Transverse colon (tissue), 4 donors: ENCODE measurements at regions not wholly inside any gene's neighbourhood (a gene's known extent, or its start where the extent isn't known, plus 50 kb on each side); places are given as distances from the start of the nearest gene placed in this dataset.

ENCODE experiments used
- DNase-seq: peaks from one replicate; pipeline ENCODE4 v3.0.0-alpha.2; 2019
- H3K27ac ChIP-seq, 4 donors: fragments of 200-600 bp; sonication (generic); 2 replicates each; pipeline ENCODE4 v1.5.1; 2016 to 2018; ENCODE audit warnings: inconsistent platforms in 4 of 4
- H3K27me3 ChIP-seq: fragments of 200-600 bp; sonication (generic); 2 replicates; pipeline ENCODE4 v1.5.1; 2017; ENCODE audit warnings: inconsistent platforms
- H3K36me3 ChIP-seq, 4 donors: fragments of 200-600 bp; sonication (generic); 2 replicates each; pipeline ENCODE4 v1.5.1; 2017 to 2019; ENCODE audit warnings: inconsistent platforms in 4 of 4
- H3K4me1 ChIP-seq, 4 donors: fragments of 200-600 bp; sonication (generic); 2 replicates each; pipeline ENCODE4 v1.5.1; 2017 to 2020; ENCODE audit warnings: inconsistent platforms in 4 of 4
- H3K4me3 ChIP-seq, 4 donors: fragments of 200-600 bp; sonication (generic); 1 replicate in 1 of 4; 2 replicates in 3 of 4; pipeline versions ENCODE4 v1.5.1 to v1.6.1; 2017 to 2019; ENCODE audit warnings: inconsistent platforms in 4 of 4
- H3K9me3 ChIP-seq, 2 donors: fragments of 200-600 bp; sonication (generic); 2 replicates each; pipeline ENCODE4 v1.5.1; 2017 to 2019; ENCODE audit warnings: inconsistent platforms in 2 of 2
- EP300 ChIP-seq: sonication (generic); formaldehyde crosslinking; IDR thresholded peaks from one replicate; pipeline ENCODE4 v1.6.1; 2017; ENCODE audit warnings: antibody characterized with exemption, low read depth
- POLR2A ChIP-seq: fragments of 450-650 bp; IDR thresholded peaks from one replicate; pipeline ENCODE4 v1.6.1; 2016; ENCODE audit warnings: antibody characterized with exemption, mild to moderate bottlenecking, moderate library complexity
- POLR2AphosphoS5 ChIP-seq, 3 donors: sonication (generic); formaldehyde crosslinking; IDR thresholded peaks; one replicate each; pipeline ENCODE4 v1.6.1; 2016; ENCODE audit warnings: antibody characterized with exemption in 3 of 3
- WGBS, 2 donors: methylation state at CpG; one replicate each; pipeline ENCODE4 v1.1.5; 2018; ENCODE audit warnings: low coverage in 1 of 2; 5-methylcytosine and 5-hydroxymethylcytosine counted together
- in situ Hi-C, 4 donors: fragments of 200-750 bp; cut with MboI; loops; one replicate each; pipeline versions ENCODE4 v1.15.0 to v1.15.1; 2017; ENCODE audit warnings: low sequenced_read_pairs in 3 of 4, low pct_ligation_motif_present in 1 of 4, low pct_unique_long_range_greater_than_20kb in 1 of 4
- intact Hi-C: fragments of 100-400 bp; cut with DNase I; formaldehyde crosslinking; loops from one replicate; pipeline ENCODE4 v1.15.1; 2023; ENCODE audit warnings: low total_unique reads
- TF ChIP-seq, protein P1 (sequence below), 5 experiments: fragments of 200-600 bp in 3 of 5; fragments of 450-650 bp in 2 of 5; sonication (generic) in 3 of 5; IDR thresholded peaks; 1 replicate in 2 of 5; 2 replicates in 3 of 5; pipeline ENCODE4 v1.5.1; 2016 to 2017; ENCODE audit warnings: antibody characterized with exemption in 5 of 5, inconsistent platforms in 3 of 5, mild to moderate bottlenecking in 2 of 5, moderate library complexity in 1 of 5

DNA sequence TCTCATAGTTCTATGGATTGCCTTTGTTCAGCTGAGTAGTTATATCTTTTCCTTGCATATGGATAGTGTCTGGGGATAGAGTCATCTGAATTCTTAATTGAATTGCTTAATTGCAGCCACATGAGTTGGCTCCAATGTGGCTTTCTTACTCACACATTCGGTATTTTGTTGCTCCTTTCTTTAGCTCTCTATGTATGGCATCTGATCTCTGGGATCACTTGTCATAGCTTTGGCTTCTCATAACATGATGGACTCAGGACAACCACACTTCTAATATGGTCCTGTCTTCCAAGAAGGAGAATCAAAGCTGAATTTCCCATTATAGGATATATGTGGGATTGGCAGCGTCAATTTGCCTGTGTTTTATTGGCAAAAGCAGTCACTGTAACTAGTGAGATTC is 716.2 kb downstream of the NCAM2 start:
- Histone ChIP-seq H3K27ac (no peak overlapping the region), H3K36me3 (no peaks in the 10 kb centered on the region), H3K9me3 (no peaks in the 10 kb centered on the region), H3K27me3 (no peaks in the 10 kb centered on the region), H3K4me3 (no peak overlapping the region), H3K4me1 (no peaks in the 10 kb centered on the region)
- TF ChIP-seq EP300, result no peak
- TF ChIP-seq POLR2A, result no peak
- TF ChIP-seq POLR2AphosphoS5 (IDR thresholded peaks at IDR 0.05), result no peak
- TF ChIP-seq, protein P1, sequence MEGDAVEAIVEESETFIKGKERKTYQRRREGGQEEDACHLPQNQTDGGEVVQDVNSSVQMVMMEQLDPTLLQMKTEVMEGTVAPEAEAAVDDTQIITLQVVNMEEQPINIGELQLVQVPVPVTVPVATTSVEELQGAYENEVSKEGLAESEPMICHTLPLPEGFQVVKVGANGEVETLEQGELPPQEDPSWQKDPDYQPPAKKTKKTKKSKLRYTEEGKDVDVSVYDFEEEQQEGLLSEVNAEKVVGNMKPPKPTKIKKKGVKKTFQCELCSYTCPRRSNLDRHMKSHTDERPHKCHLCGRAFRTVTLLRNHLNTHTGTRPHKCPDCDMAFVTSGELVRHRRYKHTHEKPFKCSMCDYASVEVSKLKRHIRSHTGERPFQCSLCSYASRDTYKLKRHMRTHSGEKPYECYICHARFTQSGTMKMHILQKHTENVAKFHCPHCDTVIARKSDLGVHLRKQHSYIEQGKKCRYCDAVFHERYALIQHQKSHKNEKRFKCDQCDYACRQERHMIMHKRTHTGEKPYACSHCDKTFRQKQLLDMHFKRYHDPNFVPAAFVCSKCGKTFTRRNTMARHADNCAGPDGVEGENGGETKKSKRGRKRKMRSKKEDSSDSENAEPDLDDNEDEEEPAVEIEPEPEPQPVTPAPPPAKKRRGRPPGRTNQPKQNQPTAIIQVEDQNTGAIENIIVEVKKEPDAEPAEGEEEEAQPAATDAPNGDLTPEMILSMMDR (IDR thresholded peaks at IDR 0.05), result no peak
- no peak for DNase-seq
- intact Hi-C loops (loop anchor here (1.0 kb wide), 1 partner anchor 41 kb away; no protein-coding TSS in a partner anchor), in situ Hi-C loops (no loop called here)
- 70 to 89% methylated on average over 1 to 2 of the region's 2 CpGs for WGBS, 2 donors

DNA sequence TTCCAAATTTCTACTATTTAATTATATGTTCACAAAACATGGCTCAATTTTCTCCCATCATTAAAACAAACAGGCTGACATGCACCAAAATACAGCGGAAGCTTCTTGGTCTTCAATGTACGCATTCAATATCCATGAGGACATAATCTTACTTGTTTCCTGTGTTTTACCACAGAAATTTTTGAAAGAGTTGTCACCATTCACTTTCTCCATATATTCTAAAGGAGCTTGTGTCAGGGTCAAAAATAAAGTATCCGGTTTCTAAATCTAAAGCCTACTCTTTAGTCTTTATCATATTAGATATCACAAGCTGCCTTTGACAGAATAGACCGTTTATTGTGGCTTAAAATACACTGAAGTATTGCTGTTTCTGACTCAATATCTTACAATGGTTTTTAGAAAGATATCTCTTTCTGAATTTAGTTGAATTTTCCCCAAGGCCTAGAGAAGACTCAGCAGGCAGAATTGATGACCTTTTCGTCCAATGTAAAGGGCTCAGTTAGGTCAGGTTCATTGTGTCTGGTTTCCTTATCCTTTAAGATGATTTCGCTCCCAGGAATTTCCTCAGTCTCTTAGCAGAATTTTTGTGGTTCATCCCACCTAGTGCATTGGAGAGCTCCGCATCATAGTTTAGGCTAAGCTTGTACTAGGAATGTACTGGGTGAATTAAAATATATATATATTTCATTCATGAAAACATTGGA is 717.2 kb downstream of the NCAM2 start:
- in situ Hi-C loops (no loop called here), intact Hi-C loops (no loop called here)
- Histone ChIP-seq H3K4me1 (no peaks in the 10 kb centered on the region), H3K27me3 (no peaks in the 10 kb centered on the region), H3K9me3 (no peaks in the 10 kb centered on the region), H3K4me3 (no peak overlapping the region), H3K27ac (no peak overlapping the region), H3K36me3 (no peaks in the 10 kb centered on the region)
- no peak for DNase-seq
- WGBS, 2 donors, result 75 to 88% methylated on average over 7 of the region's 7 CpGs
- no peak for TF ChIP-seq EP300
- no peak for TF ChIP-seq POLR2A
- no peak for TF ChIP-seq POLR2AphosphoS5 (IDR thresholded peaks at IDR 0.05)
- TF ChIP-seq, protein P1 (IDR thresholded peaks at IDR 0.05), result no peak

DNA sequence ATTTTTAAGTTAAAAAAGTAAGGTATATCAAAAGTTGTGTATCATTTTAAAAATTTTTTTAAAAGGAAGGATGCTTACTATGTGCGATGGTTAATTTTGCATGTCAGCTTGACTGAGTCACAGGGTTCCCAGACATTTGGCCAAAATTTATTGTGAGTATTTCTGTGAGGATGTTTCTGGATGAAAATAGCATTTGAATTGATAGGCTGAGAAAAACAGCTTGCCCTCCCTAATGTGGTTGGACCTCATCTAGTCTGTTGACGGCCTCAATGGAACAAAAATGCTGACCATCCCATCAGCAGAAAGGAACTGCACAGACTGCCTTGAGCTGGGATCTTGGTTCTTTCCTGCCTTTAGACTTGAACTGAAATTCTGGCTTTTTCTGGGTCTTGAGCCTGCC is 724.5 kb downstream of the NCAM2 start:
- 87 to 92% methylated on average over 2 of the region's 2 CpGs for WGBS, 2 donors
- in situ Hi-C loops (no loop called here), intact Hi-C loops (no loop called here)
- no peaks in the 10 kb centered on the region for H3K36me3 ChIP-seq
- TF ChIP-seq, protein P1 (IDR thresholded peaks at IDR 0.05), result no peak
- TF ChIP-seq EP300 (no peak), POLR2A (no peak), POLR2AphosphoS5 (IDR thresholded peaks at IDR 0.05) (no peak)
- no peak for DNase-seq
- H3K27me3 ChIP-seq, result no peaks in the 10 kb centered on the region
- no peaks in the 10 kb centered on the region for H3K9me3 ChIP-seq
- H3K4me3 ChIP-seq, result no peak overlapping the region
- no peaks in the 10 kb centered on the region for H3K4me1 ChIP-seq
- H3K27ac ChIP-seq, result no peak overlapping the region

DNA sequence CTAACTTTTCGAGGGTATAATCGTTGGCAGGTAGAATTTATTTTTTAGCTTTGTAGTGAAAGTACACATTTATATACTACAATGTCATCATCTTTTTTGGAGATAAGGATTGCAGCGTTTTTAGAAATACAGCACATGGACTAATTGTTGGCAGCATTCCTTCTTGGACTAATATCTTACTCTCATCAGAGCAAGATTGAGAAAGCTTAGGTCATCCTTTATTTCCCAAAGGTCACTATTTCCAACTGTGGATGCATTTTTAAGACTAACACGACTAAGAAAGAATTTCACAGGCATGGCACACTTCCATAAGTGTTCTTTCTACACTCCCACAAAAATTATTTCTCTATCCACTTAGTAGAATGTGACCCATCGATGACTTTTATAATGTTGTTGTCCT is 732.3 kb downstream of the NCAM2 start:
- Histone ChIP-seq H3K27ac (no peak overlapping the region), H3K36me3 (no peaks in the 10 kb centered on the region), H3K9me3 (no peaks in the 10 kb centered on the region), H3K4me3 (no peak overlapping the region), H3K4me1 (no peaks in the 10 kb centered on the region), H3K27me3 (no peaks in the 10 kb centered on the region)
- no peak for DNase-seq
- TF ChIP-seq, protein P1 (IDR thresholded peaks at IDR 0.05), result no peak
- TF ChIP-seq EP300 (no peak), POLR2A (no peak), POLR2AphosphoS5 (IDR thresholded peaks at IDR 0.05) (no peak)
- intact Hi-C loops (no loop called here), in situ Hi-C loops (no loop called here)
- WGBS, 2 donors, result 72 to 78% methylated on average over 5 of the region's 5 CpGs
